Activated T-helper 2 cell treated with anti-CD3 and anti-CD28 coated beads, Interferon-gamma antibody, Interleukin-2, Interleukin-4, amounts not matched to agents 10 μg/mL and 5 μg/mL and 100 μg/mL, durations not matched to agents 14 hours and 24 hours and 36 hours (primary cell): ENCODE measurements at regions not wholly inside any gene's neighbourhood (a gene's known extent, or its start where the extent isn't known, plus 50 kb on each side); places are given as distances from the start of the nearest gene placed in this dataset.

Source experiments
- DNase-seq: peaks from one replicate; pipeline ENCODE4 v3.0.0; 2021; ENCODE audit warnings: low spot score
- H3K27ac Mint-ChIP-seq: one replicate; pipeline ENCODE4 v1.8.0; 2021; ENCODE audit warnings: mixed read lengths
- H3K27me3 Mint-ChIP-seq: one replicate; pipeline ENCODE4 v1.8.0; 2021; ENCODE audit warnings: low read depth, mixed read lengths
- H3K36me3 Mint-ChIP-seq: one replicate; pipeline ENCODE4 v1.8.0; 2021; ENCODE audit warnings: low read depth, mixed read lengths
- H3K4me1 Mint-ChIP-seq: one replicate; pipeline ENCODE4 v1.8.0; 2021; ENCODE audit warnings: low read depth, mixed read lengths
- H3K4me3 Mint-ChIP-seq: one replicate; pipeline ENCODE4 v1.8.0; 2021; ENCODE audit warnings: low read depth, mild to moderate bottlenecking, moderate library complexity, mixed read lengths
- H3K9me3 Mint-ChIP-seq: one replicate; pipeline ENCODE4 v1.8.0; 2021; ENCODE audit warnings: mixed read lengths
- intact Hi-C: fragments of 100-400 bp; cut with micrococcal nuclease; formaldehyde crosslinking; loops from one replicate; pipeline ENCODE4 v1.15.1; 2023

- no peaks in the 10 kb centered on the region for H3K27me3 Mint-ChIP-seq
- H3K4me1 Mint-ChIP-seq = no peaks in the 10 kb centered on the region
- H3K9me3 Mint-ChIP-seq = no peaks in the 10 kb centered on the region
- H3K36me3 Mint-ChIP-seq = no peaks in the 10 kb centered on the region
- no peak overlapping the region for H3K4me3 Mint-ChIP-seq
- DNase-seq = no peak
- no peak overlapping the region for H3K27ac Mint-ChIP-seq
- intact Hi-C loops = no loop called here
These were observed 142.7 kb upstream of the STEAP4 start for GRCh38 chr7:88449410-88449809.

GRCh38 chr7:88442413-88442812, 135.7 kb upstream of the STEAP4 start:
- Mint-ChIP-seq H3K9me3 (no peaks in the 10 kb centered on the region), H3K27ac (no peak overlapping the region), H3K4me3 (no peak overlapping the region), H3K27me3 (no peaks in the 10 kb centered on the region), H3K4me1 (no peaks in the 10 kb centered on the region), H3K36me3 (no peaks in the 10 kb centered on the region)
- intact Hi-C loops = no loop called here
- DNase-seq = no peak

GRCh38 chr7:88437132-88437531, 130.4 kb upstream of the STEAP4 start:
- Mint-ChIP-seq H3K36me3 (no peaks in the 10 kb centered on the region), H3K27me3 (no peaks in the 10 kb centered on the region), H3K4me3 (no peak overlapping the region), H3K27ac (no peak overlapping the region), H3K4me1 (no peaks in the 10 kb centered on the region), H3K9me3 (no peaks in the 10 kb centered on the region)
- intact Hi-C loops = no loop called here
- no peak for DNase-seq

- DNase-seq = no peak
- H3K27ac Mint-ChIP-seq = no peak overlapping the region
- H3K4me3 Mint-ChIP-seq = no peak overlapping the region
- H3K27me3 Mint-ChIP-seq = peaks cover 2% of the 10 kb centered on the region
- H3K9me3 Mint-ChIP-seq = no peaks in the 10 kb centered on the region
- H3K36me3 Mint-ChIP-seq = no peaks in the 10 kb centered on the region
- no peaks in the 10 kb centered on the region for H3K4me1 Mint-ChIP-seq
- intact Hi-C loops = no loop called here
These were observed 125.6 kb upstream of the STEAP4 start for GRCh38 chr7:88432301-88432700.

GRCh38 chr7:88431882-88432281, 125.2 kb upstream of the STEAP4 start:
- no peak for DNase-seq
- peaks cover 2% of the 10 kb centered on the region for H3K27me3 Mint-ChIP-seq
- H3K4me3 Mint-ChIP-seq = no peak overlapping the region
- no peak overlapping the region for H3K27ac Mint-ChIP-seq
- intact Hi-C loops = no loop called here
- H3K4me1 Mint-ChIP-seq = no peaks in the 10 kb centered on the region
- H3K36me3 Mint-ChIP-seq = no peaks in the 10 kb centered on the region
- no peaks in the 10 kb centered on the region for H3K9me3 Mint-ChIP-seq

GRCh38 chr7:88429382-88429781, 122.7 kb upstream of the STEAP4 start:
- Mint-ChIP-seq H3K9me3 (no peaks in the 10 kb centered on the region), H3K36me3 (no peaks in the 10 kb centered on the region), H3K27ac (no peak overlapping the region), H3K4me3 (no peak overlapping the region), H3K27me3 (peaks cover 3% of the 10 kb centered on the region), H3K4me1 (no peaks in the 10 kb centered on the region)
- DNase-seq = no peak
- intact Hi-C loops = no loop called here

- no peaks in the 10 kb centered on the region for H3K27me3 Mint-ChIP-seq
- no peak overlapping the region for H3K4me3 Mint-ChIP-seq
- H3K27ac Mint-ChIP-seq = no peak overlapping the region
- intact Hi-C loops = no loop called here
- no peaks in the 10 kb centered on the region for H3K36me3 Mint-ChIP-seq
- DNase-seq = no peak
- H3K4me1 Mint-ChIP-seq = peaks cover 5% of the 10 kb centered on the region
- H3K9me3 Mint-ChIP-seq = no peaks in the 10 kb centered on the region
These were observed 95.8 kb upstream of the STEAP4 start for GRCh38 chr7:88402529-88402928.

- Mint-ChIP-seq H3K4me1 (peaks cover 14% of the 10 kb centered on the region), H3K4me3 (no peak overlapping the region), H3K36me3 (no peaks in the 10 kb centered on the region), H3K27ac (no peak overlapping the region), H3K27me3 (no peaks in the 10 kb centered on the region), H3K9me3 (no peaks in the 10 kb centered on the region)
- DNase-seq = no peak
- intact Hi-C loops = no loop called here
These were observed 94.4 kb upstream of the STEAP4 start for GRCh38 chr7:88401009-88401623.

- Mint-ChIP-seq H3K36me3 (no peaks in the 10 kb centered on the region), H3K9me3 (no peaks in the 10 kb centered on the region), H3K4me1 (peaks cover 18% of the 10 kb centered on the region), H3K27me3 (no peaks in the 10 kb centered on the region), H3K27ac (no peak overlapping the region), H3K4me3 (no peak overlapping the region)
- intact Hi-C loops = no loop called here
- DNase-seq = no peak
These were observed 93.1 kb upstream of the STEAP4 start for GRCh38 chr7:88399696-88400240.

- H3K27ac Mint-ChIP-seq = no peak overlapping the region
- peaks cover 18% of the 10 kb centered on the region for H3K4me1 Mint-ChIP-seq
- H3K27me3 Mint-ChIP-seq = peaks cover 5% of the 10 kb centered on the region
- no peaks in the 10 kb centered on the region for H3K36me3 Mint-ChIP-seq
- H3K9me3 Mint-ChIP-seq = no peaks in the 10 kb centered on the region
- intact Hi-C loops = no loop called here
- no peak for DNase-seq
- no peak overlapping the region for H3K4me3 Mint-ChIP-seq
These were observed 92.3 kb upstream of the STEAP4 start for GRCh38 chr7:88399036-88399435.

- H3K9me3 Mint-ChIP-seq = no peaks in the 10 kb centered on the region
- intact Hi-C loops = no loop called here
- DNase-seq = no peak
- H3K4me3 Mint-ChIP-seq = no peak overlapping the region
- H3K27me3 Mint-ChIP-seq = peaks cover 5% of the 10 kb centered on the region
- H3K27ac Mint-ChIP-seq = no peak overlapping the region
- no peaks in the 10 kb centered on the region for H3K36me3 Mint-ChIP-seq
- peaks cover 18% of the 10 kb centered on the region for H3K4me1 Mint-ChIP-seq
These were observed 91.8 kb upstream of the STEAP4 start for GRCh38 chr7:88398459-88398858.

GRCh38 chr7:88396948-88397322, 90.2 kb upstream of the STEAP4 start:
- Mint-ChIP-seq H3K27ac (no peak overlapping the region), H3K4me1 (peaks cover 18% of the 10 kb centered on the region), H3K4me3 (no peak overlapping the region), H3K9me3 (no peaks in the 10 kb centered on the region), H3K27me3 (peaks cover 12% of the 10 kb centered on the region), H3K36me3 (no peaks in the 10 kb centered on the region)
- intact Hi-C loops = no loop called here
- no peak for DNase-seq

GRCh38 chr7:88396295-88396947, 89.7 kb upstream of the STEAP4 start:
- Mint-ChIP-seq H3K4me3 (no peak overlapping the region), H3K9me3 (no peaks in the 10 kb centered on the region), H3K27ac (peak overlapping the region; percentile 38), H3K27me3 (peaks cover 14% of the 10 kb centered on the region), H3K36me3 (no peaks in the 10 kb centered on the region), H3K4me1 (peaks cover 18% of the 10 kb centered on the region)
- no peak for DNase-seq
- intact Hi-C loops = no loop called here
